DMS79 treated with DMSO at 0.1 percent for 48 hours (cell line): ENCODE measurements at regions not wholly inside any gene's neighbourhood (a gene's known extent, or its start where the extent isn't known, plus 50 kb on each side); places are given as distances from the start of the nearest gene placed in this dataset.
"Not testable (repeated sequence)": the region's sequence is repeated elsewhere in the genome, so short reads cannot be mapped to it uniquely, and the experiment has no call there.

Experiments
- DNase-seq: peaks from one replicate; lab custom pipeline; 2025; lab: John Stamatoyannopoulos, UW

GRCh38 chr1:234866007-234866866 is 256.3 kb upstream of the IRF2BP2 start:
- no peak for DNase-seq

DNA sequence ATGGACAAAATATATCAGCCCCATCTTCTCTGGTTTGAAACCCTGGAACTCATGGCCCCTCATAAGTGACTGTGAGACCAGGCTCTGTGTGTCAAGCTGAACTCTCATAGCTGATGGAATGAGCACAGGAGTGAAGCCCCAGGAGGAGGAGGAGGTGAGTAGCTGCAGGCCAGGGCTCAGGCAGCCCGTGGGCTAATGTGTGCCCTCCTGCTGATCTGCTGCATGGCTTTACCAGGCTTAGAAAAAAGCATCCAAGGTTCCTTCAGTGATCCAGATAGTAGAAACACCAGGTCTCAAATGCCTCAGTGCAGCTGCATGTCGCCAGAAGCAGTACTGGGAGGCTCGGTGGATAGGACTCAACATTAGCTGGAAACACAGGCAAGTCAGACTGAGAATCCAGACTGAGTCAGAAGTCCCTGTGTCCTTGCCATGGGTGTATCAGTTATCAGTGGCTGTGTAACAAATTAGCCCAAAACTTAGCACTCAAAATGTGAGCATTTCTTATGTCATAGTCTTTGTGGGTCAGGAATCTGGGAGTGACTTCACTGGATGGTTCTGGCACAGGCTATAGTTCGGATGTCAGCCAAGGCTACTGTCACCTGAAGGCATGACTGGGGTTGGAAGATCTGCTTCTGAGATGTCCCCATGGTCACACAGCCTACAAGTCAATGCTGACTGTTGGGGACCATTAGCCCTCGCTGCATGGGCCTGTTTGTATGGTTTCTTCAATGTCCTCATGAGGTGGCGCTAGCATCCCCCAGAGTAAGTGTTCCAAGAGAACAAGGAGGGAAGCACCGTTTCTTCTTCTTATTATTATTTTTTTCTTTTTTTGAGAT is 255.4 kb upstream of the IRF2BP2 start:
- no peak for DNase-seq

- DNase-seq, result no peak
Measured at GRCh38 chr1:234864116-234864515, 254.1 kb upstream of the IRF2BP2 start.

- DNase-seq, result no peak
Measured at GRCh38 chr1:234863551-234863971, 253.6 kb upstream of the IRF2BP2 start.

DNA sequence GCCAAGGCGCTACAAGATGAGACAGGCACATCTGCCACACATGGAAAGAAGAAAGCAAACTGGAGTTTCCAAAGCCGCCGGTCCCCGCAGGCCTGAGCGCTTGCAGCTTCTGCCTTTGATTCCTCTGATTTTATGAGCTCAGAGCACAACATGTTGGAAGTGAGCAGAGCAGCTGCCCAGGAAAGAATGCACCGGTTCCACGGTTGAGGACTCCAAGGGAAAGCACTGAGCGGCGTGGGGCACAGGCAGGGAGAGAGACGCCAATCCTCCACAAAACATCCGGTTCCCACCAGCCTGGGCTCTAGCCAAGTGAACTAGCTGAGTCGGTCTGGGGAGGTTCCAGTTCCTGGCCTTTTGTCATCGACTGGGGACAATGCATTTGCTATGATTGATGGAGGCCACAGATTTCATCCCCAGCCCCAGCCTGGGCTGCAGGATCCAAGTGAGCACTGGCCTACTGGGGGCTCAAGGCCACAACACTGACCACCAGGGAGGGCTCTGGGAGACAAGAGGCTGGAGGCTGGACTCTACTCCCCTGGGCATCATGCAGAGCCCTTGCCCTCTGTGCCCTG is 253.1 kb upstream of the IRF2BP2 start:
- no peak for DNase-seq

DNA sequence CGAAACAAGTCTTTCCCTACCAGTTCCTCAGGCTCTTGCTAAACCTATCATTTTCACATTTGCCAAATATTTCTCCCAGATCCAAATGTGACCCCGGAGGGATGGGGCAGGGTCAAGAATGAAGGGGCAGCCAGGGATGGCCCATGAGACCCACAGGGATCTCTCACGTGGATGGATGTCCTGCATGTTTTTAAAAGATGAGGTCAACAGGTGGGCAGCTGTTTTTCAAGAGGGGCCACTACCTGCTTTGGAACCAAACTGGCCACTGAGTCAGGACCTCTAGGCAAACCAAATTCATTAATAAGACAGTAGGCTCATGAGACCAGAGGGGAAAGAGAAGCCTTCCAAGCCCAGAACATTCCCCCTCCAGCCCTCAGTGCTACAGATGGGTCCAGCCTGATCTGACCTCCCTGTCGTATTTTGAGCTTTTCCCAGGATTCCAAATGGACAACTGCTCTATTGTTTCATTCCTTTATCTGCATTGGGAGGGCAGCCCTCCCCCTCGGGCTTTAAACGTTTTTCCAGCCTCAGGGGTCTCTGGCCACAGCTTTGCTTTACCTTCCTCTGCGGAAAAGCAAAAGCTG is 252.5 kb upstream of the IRF2BP2 start:
- no peak for DNase-seq

DNA sequence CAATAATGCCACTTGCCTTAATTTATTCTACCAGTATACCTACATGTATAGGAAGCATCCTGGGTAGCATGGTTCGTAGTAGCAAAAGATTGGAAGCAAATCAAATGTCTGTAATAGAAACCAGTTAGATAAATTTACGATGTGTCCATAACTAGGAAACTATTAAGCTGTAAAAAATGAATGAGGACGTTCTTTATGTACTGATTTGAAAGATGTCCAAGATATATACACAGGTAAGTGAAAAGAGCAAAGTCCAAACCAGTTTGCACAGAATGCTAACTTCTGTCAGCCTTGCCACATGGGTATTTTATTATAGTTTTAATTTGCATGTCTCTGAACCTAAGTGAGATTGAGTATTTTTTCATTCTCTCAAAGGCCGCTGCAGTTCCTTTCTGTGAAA is 251.8 kb upstream of the IRF2BP2 start:
- DNase-seq, result no peak

- DNase-seq, result no peak
Measured at GRCh38 chr1:234861024-234861620, 251.1 kb upstream of the IRF2BP2 start.

DNA sequence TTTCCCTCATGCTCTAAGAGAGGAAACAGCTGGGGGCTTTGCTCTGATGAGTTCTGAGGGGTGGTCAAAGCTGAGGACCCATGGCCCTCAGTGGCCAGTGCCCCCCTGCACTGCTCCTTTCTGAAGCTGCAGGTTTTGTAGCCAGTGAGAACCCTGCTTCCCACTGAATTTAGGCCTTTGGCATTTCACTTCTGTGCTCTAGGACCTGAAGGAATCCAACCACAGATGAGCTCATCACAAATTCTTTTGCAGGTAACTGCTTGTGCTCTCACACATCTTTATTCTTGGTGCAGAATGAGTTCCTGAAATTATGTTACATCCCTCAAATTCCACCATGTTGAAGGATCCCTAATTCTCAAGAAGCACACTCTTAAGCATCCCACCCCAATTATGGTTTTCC is 248.7 kb upstream of the IRF2BP2 start:
- DNase-seq, result no peak

DNA sequence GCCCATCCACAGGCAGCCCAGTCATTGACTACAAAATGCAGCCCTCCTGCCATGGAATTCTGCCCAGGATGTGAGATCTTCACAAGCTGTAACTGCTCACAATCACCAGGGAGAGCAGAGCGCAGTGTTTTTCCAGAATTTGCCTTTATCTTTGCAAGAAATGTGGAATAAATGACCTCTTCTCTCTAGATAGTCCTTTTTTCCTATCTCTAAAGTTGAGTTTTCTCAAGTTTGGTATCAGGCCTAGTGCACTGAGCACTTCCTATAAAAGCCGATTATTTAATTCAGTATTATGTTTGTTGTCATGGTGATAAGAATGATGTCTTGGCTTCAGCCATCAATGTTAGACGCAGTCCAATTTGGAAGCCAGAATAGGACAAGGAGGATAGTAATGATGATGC is 246.9 kb upstream of the IRF2BP2 start:
- no peak for DNase-seq

DNA sequence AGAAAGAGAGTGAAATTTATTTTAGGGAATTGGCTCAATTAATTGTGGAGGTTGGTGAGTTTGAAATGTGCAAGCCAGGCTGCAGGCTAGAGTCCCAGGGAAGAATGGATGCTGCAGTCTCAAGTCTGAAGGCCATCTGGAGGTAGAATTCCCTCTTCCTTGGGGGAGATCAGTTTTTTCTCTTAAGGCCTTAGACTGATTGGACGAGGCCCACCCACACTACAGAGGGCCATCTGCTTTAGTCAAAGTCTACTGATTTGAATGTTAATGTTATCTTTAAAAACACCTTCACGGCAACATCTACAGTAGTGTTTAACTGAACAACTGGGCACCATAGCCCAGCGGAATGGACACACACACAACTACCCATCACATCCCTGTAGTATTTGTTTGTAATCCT is 245.9 kb upstream of the IRF2BP2 start:
- DNase-seq, result no peak

DNA sequence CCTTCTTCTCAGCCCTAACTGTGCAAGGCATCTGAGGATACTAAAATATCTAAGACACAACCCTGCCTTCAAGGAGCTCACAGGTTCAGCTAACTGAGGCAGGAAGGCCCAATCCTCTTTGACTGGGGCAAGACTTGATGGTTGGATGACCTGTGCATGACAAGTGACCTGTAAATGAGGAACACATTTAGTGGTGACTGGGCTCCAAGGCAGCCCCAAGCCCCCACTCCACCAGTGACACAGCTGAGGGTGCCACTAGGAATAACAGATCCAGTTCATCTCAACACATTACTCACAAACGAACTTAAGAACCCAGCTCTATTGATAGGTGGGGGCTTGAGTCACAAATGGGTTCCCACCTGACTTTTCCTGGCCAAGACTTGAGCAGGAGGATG is 244.7 kb upstream of the IRF2BP2 start:
- no peak for DNase-seq

GRCh38 chr1:234853906-234854644 is 244.1 kb upstream of the IRF2BP2 start:
- DNase-seq, result peak; percentile 16

DNA sequence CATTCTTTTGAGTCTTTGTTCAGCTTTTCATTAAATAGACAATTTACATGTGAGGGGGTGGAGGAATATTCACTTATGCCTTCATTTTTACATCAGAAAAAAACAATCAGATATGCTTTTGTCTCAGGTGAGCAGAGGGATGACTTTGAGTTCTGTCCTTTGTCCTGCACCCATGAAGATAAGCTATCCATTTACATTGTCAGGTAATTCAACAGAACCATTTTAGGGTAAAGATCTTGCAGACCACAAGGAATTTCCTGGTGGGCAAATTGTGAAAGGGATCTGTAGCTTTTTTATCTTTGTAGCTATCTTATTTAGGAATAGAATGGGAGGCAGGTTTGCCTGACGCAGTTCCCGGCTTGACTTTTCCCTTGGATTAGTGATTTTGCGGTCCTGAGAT is 242.7 kb upstream of the IRF2BP2 start:
- no peak for DNase-seq

DNA sequence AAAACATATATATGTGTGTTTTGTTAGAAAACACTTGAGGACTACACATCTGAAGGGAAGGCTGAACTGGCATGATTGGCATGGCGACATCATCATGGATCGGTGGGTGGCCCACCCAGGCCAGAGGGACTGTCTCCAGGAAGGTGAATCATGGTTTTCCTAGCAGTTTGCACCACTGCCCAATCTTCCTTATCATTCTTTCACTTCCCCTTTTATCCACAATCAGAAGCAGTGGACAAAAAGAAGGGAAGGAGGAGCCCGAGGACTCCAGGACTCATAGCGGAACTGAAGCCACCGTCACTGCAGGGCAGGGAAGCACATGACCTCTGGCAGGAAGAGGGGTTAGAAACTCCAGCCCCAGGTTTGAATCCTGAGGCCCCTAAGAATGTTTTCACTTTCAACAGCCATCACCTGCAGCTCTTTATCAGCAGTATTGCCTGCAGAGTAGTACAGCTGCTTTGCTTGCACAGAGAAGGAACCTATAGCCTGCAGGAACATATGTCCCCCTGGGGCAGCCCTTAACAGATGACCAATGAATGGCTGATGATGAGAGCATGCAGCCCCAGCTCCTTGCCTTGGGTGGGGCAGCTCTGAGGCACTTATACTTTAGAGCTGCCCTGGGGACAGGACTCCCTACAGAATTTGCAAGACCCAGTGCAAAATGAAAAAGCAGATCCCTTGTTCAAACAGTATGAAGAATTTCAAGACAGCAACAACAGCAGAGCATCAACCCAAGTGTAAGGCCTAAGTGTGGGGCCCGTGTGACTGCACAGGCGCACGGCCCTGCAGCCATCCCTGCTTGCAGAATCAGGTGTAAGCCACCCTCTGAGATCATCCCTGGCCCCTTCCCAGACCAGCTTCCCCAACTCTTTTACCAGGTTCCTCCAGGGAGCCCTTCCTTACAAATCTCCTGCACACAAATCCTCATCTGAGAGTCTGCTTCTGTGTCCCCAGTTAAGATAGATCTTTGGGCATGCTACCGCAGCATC is 241.8 kb upstream of the IRF2BP2 start:
- DNase-seq, result no peak

DNA sequence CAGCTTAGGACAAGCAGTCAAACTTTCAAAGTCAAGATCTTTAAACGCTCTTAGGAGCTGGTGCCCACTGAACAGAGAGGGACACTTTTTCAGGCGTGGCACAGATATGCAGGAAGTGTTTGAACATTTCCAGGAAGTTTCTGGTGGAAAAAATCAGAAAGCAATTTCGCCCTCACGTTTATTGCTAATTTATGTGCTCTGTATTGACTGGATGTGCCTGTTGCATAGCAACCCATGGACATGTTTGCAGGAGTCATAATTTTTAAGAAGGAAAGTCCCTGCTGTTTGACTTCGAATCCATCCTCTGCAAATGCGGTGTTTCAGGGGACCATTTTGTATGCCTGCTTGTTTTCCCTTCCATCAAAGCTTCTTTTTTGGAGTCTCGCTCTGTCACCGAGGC is 239.9 kb upstream of the IRF2BP2 start:
- no peak for DNase-seq

- peak; percentile 36 for DNase-seq
Measured at GRCh38 chr1:234848972-234849649, 239.1 kb upstream of the IRF2BP2 start.

- DNase-seq, result not testable (repeated sequence)
Measured at GRCh38 chr1:234846813-234847212, 236.8 kb upstream of the IRF2BP2 start.

- no peak for DNase-seq
Measured at GRCh38 chr1:234845836-234846235, 235.9 kb upstream of the IRF2BP2 start.
